ENCODE measurements at regions not wholly inside any gene's neighbourhood (a gene's known extent, or its start where the extent isn't known, plus 50 kb on each side); places are given as distances from the start of the nearest gene placed in this dataset.

GRCh38 chr9:20244271-20244670, 378.0 kb downstream of the MLLT3 start:
- Histone ChIP-seq H3K18ac (ENCODE audit: low read depth, low read length) (no peak overlapping the region), H2BK120ac (ENCODE audit: low read depth, low read length) (no peak overlapping the region), H2AK9ac (replicated peaks; ENCODE audit: low read depth, low read length, poor library complexity) (no peak overlapping the region), H3K9ac (ENCODE audit: low read depth, low read length) (no peak overlapping the region), H3K4me2 (ENCODE audit: low read depth, low read length) (no peak overlapping the region), H3K27me3 (ENCODE audit: control insufficient read depth, insufficient read depth, low read length) (peaks cover 12% of the 10 kb centered on the region), H3K14ac (replicated peaks; ENCODE audit: low read depth, low read length) (no peak overlapping the region), H3K4ac (ENCODE audit: low read depth, low read length) (no peak overlapping the region), H3K56ac (ENCODE audit: extremely low read depth, insufficient read depth, low read length) (no peak overlapping the region), H3K4me3 (ENCODE audit: insufficient read depth, low read depth, low read length) (no peak overlapping the region), H4K20me1 (ENCODE audit: insufficient read depth, low read length) (no peaks in the 10 kb centered on the region), H2BK20ac (ENCODE audit: low read depth, low read length) (no peak overlapping the region), H2AK5ac (ENCODE audit: low read depth, low read length) (no peak overlapping the region), H3K79me1 (ENCODE audit: low read depth in 1 of 2, low read length in 2 of 2) (no peaks in the 10 kb centered on the region), H4K8ac (ENCODE audit: low read depth in 2 of 2, low read length in 2 of 2) (no peak overlapping the region), H4K91ac (ENCODE audit: insufficient read depth, low read depth, low read length) (no peak overlapping the region), H4K5ac (ENCODE audit: low read depth, low read length) (no peak overlapping the region), H3K4me1 (ENCODE audit: control insufficient read depth, insufficient read depth, low read length) (no peaks in the 10 kb centered on the region), H3K36me3 (ENCODE audit: control insufficient read depth, insufficient read depth, low read length) (no peaks in the 10 kb centered on the region), H2BK5ac (ENCODE audit: low read depth, low read length, poor library complexity, severe bottlenecking) (no peak overlapping the region), H3K23ac (ENCODE audit: low read depth, low read length) (no peak overlapping the region), H3K27ac (ENCODE audit: insufficient read depth, low read length) (no peak overlapping the region), H3K9me1 (ENCODE audit: insufficient read depth, low read length) (no peaks in the 10 kb centered on the region), H2BK15ac (ENCODE audit: low read depth, low read length) (no peak overlapping the region), H2AFZ (replicated peaks; ENCODE audit: low read length, poor library complexity) (no peak overlapping the region), H3K9me3 (ENCODE audit: control insufficient read depth, insufficient read depth, low read length) (peaks cover 3% of the 10 kb centered on the region; the same call in 1 of the 2 replicates)
- TF ChIP-seq, protein P1, sequence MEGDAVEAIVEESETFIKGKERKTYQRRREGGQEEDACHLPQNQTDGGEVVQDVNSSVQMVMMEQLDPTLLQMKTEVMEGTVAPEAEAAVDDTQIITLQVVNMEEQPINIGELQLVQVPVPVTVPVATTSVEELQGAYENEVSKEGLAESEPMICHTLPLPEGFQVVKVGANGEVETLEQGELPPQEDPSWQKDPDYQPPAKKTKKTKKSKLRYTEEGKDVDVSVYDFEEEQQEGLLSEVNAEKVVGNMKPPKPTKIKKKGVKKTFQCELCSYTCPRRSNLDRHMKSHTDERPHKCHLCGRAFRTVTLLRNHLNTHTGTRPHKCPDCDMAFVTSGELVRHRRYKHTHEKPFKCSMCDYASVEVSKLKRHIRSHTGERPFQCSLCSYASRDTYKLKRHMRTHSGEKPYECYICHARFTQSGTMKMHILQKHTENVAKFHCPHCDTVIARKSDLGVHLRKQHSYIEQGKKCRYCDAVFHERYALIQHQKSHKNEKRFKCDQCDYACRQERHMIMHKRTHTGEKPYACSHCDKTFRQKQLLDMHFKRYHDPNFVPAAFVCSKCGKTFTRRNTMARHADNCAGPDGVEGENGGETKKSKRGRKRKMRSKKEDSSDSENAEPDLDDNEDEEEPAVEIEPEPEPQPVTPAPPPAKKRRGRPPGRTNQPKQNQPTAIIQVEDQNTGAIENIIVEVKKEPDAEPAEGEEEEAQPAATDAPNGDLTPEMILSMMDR (conservative IDR thresholded peaks at IDR 0.05; ENCODE audit: low read depth, low read length) = no peak
- TF ChIP-seq MAZ (IDR thresholded peaks at IDR 0.05; ENCODE audit: borderline replicate concordance, low read depth, low read length) (no peak), MXI1 (IDR thresholded peaks at IDR 0.05; ENCODE audit: borderline replicate concordance, low read depth, low read length) (no peak), SMC3 (IDR thresholded peaks at IDR 0.05; ENCODE audit: low read depth, low read length) (no peak), ELK1 (IDR thresholded peaks at IDR 0.05; ENCODE audit: borderline replicate concordance, low read depth, low read length) (no peak), MAFK (IDR thresholded peaks at IDR 0.05; ENCODE audit: low read depth, low read length) (no peak), BHLHE40 (IDR thresholded peaks at IDR 0.05; ENCODE audit: low read depth, low read length) (no peak), CEBPB (IDR thresholded peaks at IDR 0.05; ENCODE audit: low read depth, low read length) (no peak), RCOR1 (IDR thresholded peaks at IDR 0.05; ENCODE audit: insufficient replicate concordance, low read length) (no peak), RAD21 (IDR thresholded peaks at IDR 0.05; ENCODE audit: low read length) (no peak), CHD1 (IDR thresholded peaks at IDR 0.05; ENCODE audit: low read depth, low read length) (no peak)
- DNase-seq (no peak), ATAC-seq (ENCODE audit: low read depth) (no peak)
- BruUV-seq (replicated peaks) = no TSS peak
- ChIA-PET POLR2A (ENCODE audit: unreplicated experiment) (no interaction called here), CTCF (no interaction called here)
- 40% methylated on average over 1 of the region's 6 CpGs; no CpG with 5 or more reads in 1 of the 2 experiments for WGBS, 2 experiments (ENCODE audit: extremely low coverage in 2 of 2, insufficient read length in 1 of 2)
- intact Hi-C loops (cut with micrococcal nuclease) = no loop called here
- in situ Hi-C loops (cut with MboI; ENCODE audit: low sequenced_read_pairs) = no loop called here
- dilution Hi-C loops (cut with HindIII; ENCODE audit: low sequenced_read_pairs, unreplicated experiment) = no loop called here
